Mesothelial cell of epicardium (in vitro differentiated cells): ENCODE measurements at regions not wholly inside any gene's neighbourhood (a gene's known extent, or its start where the extent isn't known, plus 50 kb on each side); places are given as distances from the start of the nearest gene placed in this dataset.

Experiments used
- DNase-seq, 2 experiments: peaks; one replicate each; pipeline ENCODE4 v3.0.0; 2021; ENCODE audit warnings: low spot score in 2 of 2; ENCODE audit not compliant: unreplicated experiment in 2 of 2
- H3K27ac Mint-ChIP-seq: 2 replicates; pipeline ENCODE4 v1.8.0; 2021; ENCODE audit warnings: mixed read lengths
- H3K27me3 Mint-ChIP-seq: 2 replicates; pipeline ENCODE4 v1.8.0; 2021; ENCODE audit warnings: low read depth, mixed read lengths
- H3K36me3 Mint-ChIP-seq: 2 replicates; pipeline ENCODE4 v1.8.0; 2021; ENCODE audit warnings: mixed read lengths
- H3K4me1 Mint-ChIP-seq: 2 replicates; pipeline ENCODE4 v1.8.0; 2021; ENCODE audit warnings: mixed read lengths
- H3K4me3 Mint-ChIP-seq: 2 replicates; pipeline ENCODE4 v1.8.0; 2021; ENCODE audit warnings: mild to moderate bottlenecking, moderate library complexity, mixed read lengths
- H3K9me3 Mint-ChIP-seq: 2 replicates; pipeline ENCODE4 v1.8.0; 2021; ENCODE audit warnings: mixed read lengths
- TF ChIP-seq, protein P1 (sequence below): fragments of 200-600 bp; sonication (generic); IDR thresholded peaks from one replicate; pipeline ENCODE4 v1.5.0; 2021; ENCODE audit warnings: antibody characterized with exemption; ENCODE audit not compliant: unreplicated experiment

DNA sequence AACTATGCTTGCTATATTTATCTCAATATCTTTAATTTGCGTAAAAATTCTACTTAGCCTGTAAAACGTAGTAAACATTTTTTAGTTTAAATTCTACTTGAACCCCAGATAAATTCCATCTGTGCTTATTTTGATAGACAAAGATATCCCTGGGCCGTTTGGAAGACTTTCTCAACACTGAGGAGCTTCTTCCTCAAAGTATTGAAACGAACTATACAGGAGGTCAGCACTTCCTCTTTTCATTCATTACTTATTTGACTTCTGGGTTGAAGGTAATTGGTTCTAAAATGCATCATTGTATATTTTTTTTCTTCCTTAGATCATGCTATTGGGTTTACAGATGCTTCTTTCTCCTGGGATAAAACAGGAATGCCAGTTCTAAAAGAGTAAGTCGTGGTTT lies 74.7 kb downstream of the HSPA13 start:
- Mint-ChIP-seq H3K27ac (no peak overlapping the region), H3K4me1 (peaks cover 12% of the 10 kb centered on the region), H3K36me3 (no peaks in the 10 kb centered on the region), H3K27me3 (no peaks in the 10 kb centered on the region), H3K4me3 (no peak overlapping the region), H3K9me3 (peaks cover 5% of the 10 kb centered on the region)
- TF ChIP-seq, protein P1, sequence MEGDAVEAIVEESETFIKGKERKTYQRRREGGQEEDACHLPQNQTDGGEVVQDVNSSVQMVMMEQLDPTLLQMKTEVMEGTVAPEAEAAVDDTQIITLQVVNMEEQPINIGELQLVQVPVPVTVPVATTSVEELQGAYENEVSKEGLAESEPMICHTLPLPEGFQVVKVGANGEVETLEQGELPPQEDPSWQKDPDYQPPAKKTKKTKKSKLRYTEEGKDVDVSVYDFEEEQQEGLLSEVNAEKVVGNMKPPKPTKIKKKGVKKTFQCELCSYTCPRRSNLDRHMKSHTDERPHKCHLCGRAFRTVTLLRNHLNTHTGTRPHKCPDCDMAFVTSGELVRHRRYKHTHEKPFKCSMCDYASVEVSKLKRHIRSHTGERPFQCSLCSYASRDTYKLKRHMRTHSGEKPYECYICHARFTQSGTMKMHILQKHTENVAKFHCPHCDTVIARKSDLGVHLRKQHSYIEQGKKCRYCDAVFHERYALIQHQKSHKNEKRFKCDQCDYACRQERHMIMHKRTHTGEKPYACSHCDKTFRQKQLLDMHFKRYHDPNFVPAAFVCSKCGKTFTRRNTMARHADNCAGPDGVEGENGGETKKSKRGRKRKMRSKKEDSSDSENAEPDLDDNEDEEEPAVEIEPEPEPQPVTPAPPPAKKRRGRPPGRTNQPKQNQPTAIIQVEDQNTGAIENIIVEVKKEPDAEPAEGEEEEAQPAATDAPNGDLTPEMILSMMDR: no peak
- no peak for DNase-seq

DNA sequence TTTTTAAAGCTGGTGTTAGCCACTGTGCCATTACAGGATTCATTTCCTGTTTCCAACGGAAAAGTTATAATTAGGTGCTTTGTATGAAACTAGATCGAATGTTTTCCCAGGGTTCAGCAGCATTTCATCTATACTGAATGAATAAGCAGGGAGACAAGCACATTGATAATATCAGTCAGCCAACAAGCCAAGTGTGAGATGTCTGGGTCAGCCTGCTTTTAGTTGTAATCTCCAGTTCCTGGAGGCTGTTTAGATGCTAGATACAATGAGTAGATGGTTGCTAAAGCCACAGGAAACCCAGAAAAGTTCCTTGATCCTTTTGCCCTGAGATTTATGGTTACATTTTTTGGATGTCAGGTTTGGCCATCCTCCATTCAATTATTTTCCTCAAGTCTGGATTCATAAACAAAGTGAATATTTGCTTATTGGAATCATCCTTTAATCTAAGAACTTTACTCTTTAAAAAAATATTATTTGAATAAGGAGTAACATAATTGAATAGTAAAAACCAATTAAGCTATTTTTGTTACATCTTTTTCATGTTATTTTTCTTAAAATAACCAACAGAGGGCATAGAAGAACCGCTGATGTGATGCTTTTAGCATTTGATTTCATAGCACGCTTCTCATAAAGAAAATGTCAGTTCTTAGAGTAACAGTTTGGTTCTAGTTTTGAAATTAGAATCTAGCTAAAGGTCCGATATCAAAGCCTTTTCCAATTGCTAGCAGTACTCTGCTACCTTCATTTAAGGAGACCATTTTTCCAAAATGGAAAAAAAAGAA lies 76.6 kb downstream of the HSPA13 start:
- Mint-ChIP-seq H3K36me3 (no peaks in the 10 kb centered on the region), H3K27ac (no peak overlapping the region), H3K4me1 (peaks cover 12% of the 10 kb centered on the region), H3K27me3 (no peaks in the 10 kb centered on the region), H3K9me3 (peaks cover 2% of the 10 kb centered on the region), H3K4me3 (no peak overlapping the region)
- TF ChIP-seq, protein P1: no peak
- DNase-seq: no peak

DNA sequence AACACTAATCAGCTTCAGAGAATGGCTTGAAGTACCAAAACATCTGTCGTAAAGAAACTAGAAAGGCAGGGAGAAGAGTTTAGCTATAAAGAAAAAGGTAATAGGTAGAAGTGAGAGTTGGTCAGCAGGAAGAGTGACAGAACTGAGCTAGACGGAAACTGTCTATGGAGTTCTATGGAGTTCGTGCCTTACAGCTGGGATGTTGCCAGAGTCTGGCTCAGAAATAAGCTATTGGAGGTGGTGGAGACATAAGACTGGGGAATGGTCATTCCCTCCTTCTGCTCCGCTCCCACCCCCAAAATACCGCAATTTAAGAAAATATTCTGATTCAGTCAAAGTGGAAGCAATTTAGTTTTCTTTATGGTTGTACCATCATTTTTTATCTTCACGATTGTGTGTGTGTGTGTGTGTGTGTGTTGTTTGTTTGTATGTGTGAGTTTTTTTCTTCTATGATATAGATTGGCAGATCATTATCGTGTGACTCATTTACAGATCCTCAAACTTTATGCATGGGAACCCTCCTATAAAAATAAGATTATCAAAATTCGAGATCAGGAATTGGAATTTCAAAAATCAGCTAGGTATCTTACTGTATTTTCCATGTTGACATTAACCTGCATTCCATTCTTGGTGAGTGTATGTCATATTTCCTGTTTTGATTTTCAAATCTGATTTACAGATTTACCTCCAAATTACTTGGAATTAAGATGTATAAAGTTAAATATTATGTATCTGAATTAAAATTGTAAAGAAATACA lies 79.0 kb downstream of the HSPA13 start:
- peaks cover 12% of the 10 kb centered on the region for H3K4me1 Mint-ChIP-seq
- H3K9me3 Mint-ChIP-seq: no peaks in the 10 kb centered on the region
- H3K36me3 Mint-ChIP-seq: no peaks in the 10 kb centered on the region
- no peaks in the 10 kb centered on the region for H3K27me3 Mint-ChIP-seq
- TF ChIP-seq, protein P1: no peak
- no peak for DNase-seq
- H3K4me3 Mint-ChIP-seq: no peak overlapping the region
- H3K27ac Mint-ChIP-seq: no peak overlapping the region

DNA sequence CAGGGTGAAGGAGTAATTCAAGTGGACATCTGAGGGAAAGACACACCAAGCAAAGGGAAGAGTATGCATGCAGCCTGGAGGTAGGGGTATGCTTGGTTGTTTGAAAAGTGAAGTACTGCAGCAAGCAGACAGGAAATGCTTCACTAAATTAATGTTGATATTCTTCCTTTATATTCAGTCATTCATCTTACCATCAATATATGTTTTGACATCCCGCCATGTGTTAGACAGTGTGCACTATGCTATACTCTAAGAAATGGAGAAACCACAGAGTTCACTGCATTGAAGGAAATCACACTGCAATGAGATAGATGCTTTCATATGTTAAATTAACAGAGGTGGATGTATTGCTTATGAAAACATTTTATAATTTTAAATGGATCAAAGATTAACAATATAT lies 82.9 kb downstream of the HSPA13 start:
- Mint-ChIP-seq H3K4me3 (no peak overlapping the region), H3K36me3 (no peaks in the 10 kb centered on the region), H3K4me1 (peaks cover 18% of the 10 kb centered on the region), H3K9me3 (peaks cover 2% of the 10 kb centered on the region), H3K27me3 (no peaks in the 10 kb centered on the region), H3K27ac (no peak overlapping the region)
- no peak for DNase-seq
- TF ChIP-seq, protein P1: no peak

DNA sequence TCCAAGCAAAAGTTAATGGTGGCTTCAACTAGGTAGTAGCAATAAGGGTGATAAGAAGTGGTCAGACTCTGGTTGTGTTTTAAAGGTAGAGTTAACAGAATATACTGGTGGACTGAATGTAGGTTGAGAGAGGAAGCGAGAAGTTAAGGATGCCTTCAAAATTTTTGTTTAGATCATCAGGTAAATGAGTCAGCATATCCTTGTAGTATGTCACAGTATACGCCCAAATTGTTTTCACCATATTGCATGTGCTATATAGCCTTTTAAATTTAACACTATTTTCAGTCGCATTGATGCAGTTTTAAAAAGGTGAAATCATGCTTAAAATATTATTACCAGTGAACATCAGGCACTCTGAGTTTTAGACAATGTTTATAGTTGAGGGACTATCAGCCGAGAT lies 74.6 kb downstream of the RBM11 start:
- H3K27me3 Mint-ChIP-seq: peaks cover 1% of the 10 kb centered on the region
- TF ChIP-seq, protein P1: no peak
- H3K36me3 Mint-ChIP-seq: no peaks in the 10 kb centered on the region
- H3K9me3 Mint-ChIP-seq: peaks cover 7% of the 10 kb centered on the region
- H3K27ac Mint-ChIP-seq: no peak overlapping the region
- no peak overlapping the region for H3K4me3 Mint-ChIP-seq
- no peak for DNase-seq
- H3K4me1 Mint-ChIP-seq: no peaks in the 10 kb centered on the region
